Left cardiac atrium (tissue), 4 donors: ENCODE measurements at regions not wholly inside any gene's neighbourhood (a gene's known extent, or its start where the extent isn't known, plus 50 kb on each side); places are given as distances from the start of the nearest gene placed in this dataset.

Source experiments
- ATAC-seq, 2 donors: fragments of 200-7000 bp; cut with Tn5 transposase; one replicate each; pipeline ENCODE4 v1.9.1; 2020; ENCODE audit warnings: mild to moderate bottlenecking in 2 of 2, moderate library complexity in 2 of 2
- DNase-seq: peaks from one replicate; pipeline ENCODE4 v3.0.0-alpha.2; 2020
- intact Hi-C, 2 donors: fragments of 100-400 bp; cut with DNase I; formaldehyde crosslinking; loops; one replicate each; pipeline versions ENCODE4 v1.14.1 to v1.15.1; 2022 to 2023
- donor health status: DM: no; HTN: yes; CAD: no.
- donor health status: DM: no; HTN: yes; CAD: no; lungs with severe emphysema.
- donor health status: DM: yes; HTN: yes; CAD: no.
- donor health status: Dilated cardiomyopathy.

- no peak for ATAC-seq
- no peak for DNase-seq
- intact Hi-C loops, result no loop called here
Observed at GRCh38 chr15:31852933-31853799, 177.1 kb upstream of the CHRNA7 start.

- DNase-seq (no peak), ATAC-seq (no peak)
- intact Hi-C loops, result no loop called here
Observed at GRCh38 chr15:31856581-31856980, 173.7 kb upstream of the CHRNA7 start.

- intact Hi-C loops, result no loop called here
- no peak for ATAC-seq
- no peak for DNase-seq
Observed at GRCh38 chr15:31857194-31857593, 173.1 kb upstream of the CHRNA7 start.

GRCh38 chr15:31858026-31858425 is 172.3 kb upstream of the CHRNA7 start:
- ATAC-seq (no peak), DNase-seq (no peak)
- intact Hi-C loops, result no loop called here

- intact Hi-C loops, result no loop called here
- no peak for ATAC-seq
- no peak for DNase-seq
Observed at GRCh38 chr15:31866248-31866647, 164.1 kb upstream of the CHRNA7 start.

- intact Hi-C loops, result no loop called here
- peak in 1 of 2 donors; percentile 30 for ATAC-seq
- peak; percentile 46 for DNase-seq
Observed at GRCh38 chr15:31867536-31868442, 162.5 kb upstream of the CHRNA7 start.

GRCh38 chr15:31869686-31870307 is 160.5 kb upstream of the CHRNA7 start:
- ATAC-seq (peak in 1 of 2 donors; percentile 4), DNase-seq (peak; percentile 16)
- intact Hi-C loops, result no loop called here

- peak; percentile 98 for ATAC-seq
- DNase-seq, result peak; percentile 74
- intact Hi-C loops, result no loop called here
Observed at GRCh38 chr15:31870328-31871165, 159.8 kb upstream of the CHRNA7 start, which contains the start of gene OTUD7A. Gene OTUD7A, minus strand, starts transcription at chr15:31870673.

GRCh38 chr15:31871166-31871886 is 159.0 kb upstream of the CHRNA7 start:
- intact Hi-C loops, result no loop called here
- ATAC-seq (peak in 1 of 2 donors; percentile 32), DNase-seq (no peak)

DNA sequence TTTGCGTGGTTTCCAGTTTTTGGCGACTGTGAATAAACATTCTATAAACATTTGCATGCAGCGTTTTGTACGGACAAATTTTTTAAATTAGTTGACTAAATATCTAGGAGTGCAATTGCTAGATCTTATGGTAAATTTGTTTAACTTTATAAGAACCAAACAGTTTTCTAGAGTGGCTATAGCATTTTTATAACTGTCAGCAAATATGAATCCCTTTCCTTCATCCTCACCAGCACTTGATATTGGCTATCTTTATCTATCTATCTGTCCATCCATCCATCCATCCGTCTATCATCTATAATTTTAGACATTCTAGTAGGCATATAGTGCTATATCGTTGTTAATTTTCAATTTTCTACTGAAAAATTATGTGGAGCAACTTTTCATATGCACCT is 158.4 kb upstream of the CHRNA7 start:
- DNase-seq (no peak), ATAC-seq (no peak)
- intact Hi-C loops, result no loop called here

DNA sequence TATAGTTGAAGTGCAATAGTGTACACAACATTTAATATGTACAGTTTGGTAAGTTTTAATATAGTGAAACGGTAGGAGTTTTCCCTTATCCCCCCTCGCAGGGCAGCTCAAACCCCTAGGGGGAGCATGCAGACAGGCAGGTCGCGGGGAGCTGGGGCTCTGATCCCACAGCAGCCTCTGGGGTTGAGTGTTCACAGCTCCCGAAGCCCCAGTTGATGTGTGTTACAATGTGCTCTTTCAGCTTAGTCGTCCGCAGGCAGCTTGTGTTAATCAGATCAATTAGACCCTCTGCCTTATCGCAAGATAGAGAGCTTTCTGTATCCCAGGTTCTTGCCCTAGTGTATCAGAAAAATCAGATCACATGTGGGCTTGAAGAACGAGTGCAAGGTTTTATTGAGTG is 143.1 kb upstream of the CHRNA7 start:
- ATAC-seq (no peak), DNase-seq (no peak)

DNA sequence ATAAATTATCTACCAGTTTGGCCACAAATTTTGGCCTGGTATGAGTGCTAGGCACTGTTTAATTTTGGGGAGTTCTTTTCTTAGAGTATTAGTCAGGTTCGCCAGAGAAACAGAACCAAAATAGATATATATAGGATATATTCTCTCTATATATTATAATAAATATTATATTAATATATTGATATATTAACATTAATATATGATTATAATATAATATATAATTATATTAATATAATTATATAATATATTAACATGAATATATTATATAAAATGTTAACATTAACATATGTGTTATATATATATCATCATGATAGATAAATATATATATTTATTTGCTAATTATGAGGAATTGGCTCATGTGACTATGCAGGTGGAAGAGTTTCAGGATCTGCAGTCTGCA is 137.8 kb upstream of the CHRNA7 start:
- intact Hi-C loops, result no loop called here
- DNase-seq, result no peak
- no peak for ATAC-seq

More for the DNA sequence above, 143.1 kb upstream of the CHRNA7 start:
- intact Hi-C loops, result no loop called here

DNA sequence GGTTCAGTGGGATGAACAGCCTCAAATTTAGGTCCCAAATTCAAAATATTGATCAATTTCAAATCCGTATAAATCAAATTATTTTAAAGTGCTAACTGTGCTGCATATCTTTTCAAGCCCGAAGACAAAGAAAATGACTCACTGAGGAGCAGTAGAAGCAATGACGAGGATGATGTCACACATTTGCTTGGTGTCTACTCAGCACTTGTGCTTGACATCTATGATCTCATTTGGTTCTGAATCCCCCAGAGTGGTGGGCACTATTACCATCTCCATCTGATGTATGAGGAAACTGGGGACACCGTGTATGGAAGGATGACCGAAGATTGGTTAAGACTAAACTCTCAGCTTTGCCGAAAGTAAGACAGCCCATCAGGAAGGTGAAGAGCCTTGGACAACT is 136.5 kb upstream of the CHRNA7 start:
- intact Hi-C loops, result no loop called here

DNA sequence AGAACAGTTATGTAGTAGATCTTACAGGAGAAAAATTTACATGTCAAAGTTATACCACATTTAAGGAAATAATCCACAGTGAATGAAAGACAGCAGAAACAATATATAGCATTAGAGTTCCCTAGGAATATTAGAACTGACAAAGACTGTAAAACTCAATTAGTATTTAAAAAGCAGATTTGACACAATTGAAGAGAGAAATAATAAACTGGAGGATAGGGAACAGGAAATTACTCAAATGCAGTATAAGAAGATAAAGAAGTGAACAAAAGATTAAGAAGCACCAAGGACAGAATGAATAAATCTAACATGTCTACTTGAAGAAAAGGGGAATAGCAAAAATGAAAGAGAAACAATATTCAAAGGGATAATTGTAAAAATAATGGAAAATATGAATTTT is 132.6 kb upstream of the CHRNA7 start:
- intact Hi-C loops, result no loop called here
- DNase-seq, result no peak
- ATAC-seq, result no peak

More for the DNA sequence above, 136.5 kb upstream of the CHRNA7 start:
- DNase-seq (no peak), ATAC-seq (no peak)

DNA sequence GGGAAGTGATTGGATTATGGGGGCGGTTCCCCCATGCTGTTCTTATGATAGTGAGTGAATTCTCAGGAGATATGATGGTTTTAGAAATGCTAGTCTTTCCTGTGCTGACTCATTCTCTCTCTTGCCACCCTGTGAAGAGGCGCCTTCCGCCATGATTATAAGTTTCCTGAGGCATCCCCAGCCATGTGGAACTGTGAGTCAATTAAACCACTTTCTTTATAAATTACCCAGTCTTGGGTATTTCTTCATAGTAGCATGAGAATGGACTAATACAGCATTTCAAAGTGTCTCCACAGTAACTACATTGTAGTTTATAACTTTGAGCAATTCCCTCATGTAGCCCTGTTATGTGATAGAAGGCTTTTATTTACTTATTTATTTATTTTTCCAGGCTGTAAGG is 128.8 kb upstream of the CHRNA7 start:
- intact Hi-C loops, result no loop called here
- DNase-seq, result no peak
- ATAC-seq, result no peak

- intact Hi-C loops, result no loop called here
- ATAC-seq (peak in 1 of 2 donors; percentile 95), DNase-seq (peak; percentile 19)
Observed at GRCh38 chr15:31905054-31905453, 125.3 kb upstream of the CHRNA7 start.

DNA sequence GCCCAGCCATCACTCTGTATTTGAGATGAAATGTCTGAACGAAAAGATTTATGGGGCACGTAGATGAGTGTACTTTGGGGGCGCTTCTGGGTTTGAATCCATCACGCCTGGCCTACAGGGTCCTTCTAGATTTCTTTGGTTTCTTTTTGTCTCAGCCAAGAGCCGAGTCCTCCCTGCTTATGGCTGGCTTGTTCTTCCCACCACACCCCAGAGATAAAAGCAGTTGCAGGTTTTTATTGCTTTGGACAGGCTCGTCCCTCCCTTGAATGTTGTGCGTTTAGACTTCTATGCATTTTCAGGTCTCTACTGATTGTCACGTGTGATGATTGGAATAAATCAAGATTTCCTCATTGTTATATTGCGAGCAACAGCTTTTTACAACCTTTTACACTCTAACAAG is 104.8 kb upstream of the CHRNA7 start:
- intact Hi-C loops, result no loop called here
- DNase-seq, result no peak
- ATAC-seq, result no peak

DNA sequence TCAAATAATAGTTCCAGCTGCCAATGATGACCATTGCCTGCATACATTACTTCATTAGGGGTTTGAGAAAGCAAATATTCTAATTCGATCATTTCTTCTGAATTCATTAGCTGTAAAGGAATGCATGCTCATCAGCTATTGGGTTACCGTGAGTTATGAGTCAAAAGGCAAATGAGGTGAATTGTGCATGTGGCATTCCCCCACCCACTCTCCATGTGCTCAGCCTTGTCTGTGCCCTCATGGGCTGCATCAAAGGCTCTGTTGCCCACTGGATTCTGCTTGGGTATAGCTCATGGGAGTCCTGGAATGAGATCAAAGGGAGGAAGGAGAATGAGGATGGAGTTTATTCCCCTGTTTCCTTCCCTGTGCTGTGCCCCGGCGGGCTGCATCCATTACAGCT is 99.3 kb upstream of the CHRNA7 start:
- no peak for DNase-seq
- no peak for ATAC-seq
- intact Hi-C loops, result no loop called here
